ENCODE measurements at regions not wholly inside any gene's neighbourhood (a gene's known extent, or its start where the extent isn't known, plus 50 kb on each side); places are given as distances from the start of the nearest gene placed in this dataset.

GRCh38 chr10:130580975-130581374 is 444.8 kb downstream of the GLRX3 start:
- ChIA-PET POLR2A (ENCODE audit: unreplicated experiment) (no interaction called here), CTCF (no interaction called here)
- Histone ChIP-seq H3K36me3 (ENCODE audit: control insufficient read depth, insufficient read depth, low read length) (no peaks in the 10 kb centered on the region), H3K9ac (ENCODE audit: low read depth, low read length) (no peak overlapping the region), H3K27ac (ENCODE audit: insufficient read depth, low read length) (no peak overlapping the region), H2BK120ac (ENCODE audit: low read depth, low read length) (no peak overlapping the region), H3K9me1 (ENCODE audit: insufficient read depth, low read length) (no peaks in the 10 kb centered on the region), H2AFZ (replicated peaks; ENCODE audit: low read length, poor library complexity) (no peak overlapping the region), H3K14ac (replicated peaks; ENCODE audit: low read depth, low read length) (no peak overlapping the region), H3K4me1 (ENCODE audit: control insufficient read depth, insufficient read depth, low read length) (no peaks in the 10 kb centered on the region), H3K79me1 (ENCODE audit: low read depth in 1 of 2, low read length in 2 of 2) (no peaks in the 10 kb centered on the region), H3K23ac (ENCODE audit: low read depth, low read length) (no peak overlapping the region), H2AK9ac (replicated peaks; ENCODE audit: low read depth, low read length, poor library complexity) (no peak overlapping the region), H3K9me3 (ENCODE audit: control insufficient read depth, insufficient read depth, low read length) (peaks cover 26% of the 10 kb centered on the region), H4K8ac (ENCODE audit: low read depth in 2 of 2, low read length in 2 of 2) (no peak overlapping the region), H2BK20ac (ENCODE audit: low read depth, low read length) (no peak overlapping the region), H4K5ac (ENCODE audit: low read depth, low read length) (no peak overlapping the region), H3K4me2 (ENCODE audit: low read depth, low read length) (no peak overlapping the region), H4K20me1 (ENCODE audit: insufficient read depth, low read length) (no peaks in the 10 kb centered on the region), H2BK5ac (ENCODE audit: low read depth, low read length, poor library complexity, severe bottlenecking) (no peak overlapping the region), H2AK5ac (ENCODE audit: low read depth, low read length) (no peak overlapping the region), H2BK15ac (ENCODE audit: low read depth, low read length) (no peak overlapping the region), H4K91ac (ENCODE audit: insufficient read depth, low read depth, low read length) (no peak overlapping the region), H3K27me3 (ENCODE audit: control insufficient read depth, insufficient read depth, low read length) (no peaks in the 10 kb centered on the region), H3K4me3 (ENCODE audit: insufficient read depth, low read depth, low read length) (no peak overlapping the region), H3K18ac (ENCODE audit: low read depth, low read length) (no peak overlapping the region), H3K4ac (ENCODE audit: low read depth, low read length) (no peak overlapping the region), H3K56ac (ENCODE audit: extremely low read depth, insufficient read depth, low read length) (no peak overlapping the region)
- WGBS, 2 experiments (ENCODE audit: extremely low coverage in 2 of 2, insufficient read length in 1 of 2): 17% methylated on average over 2 of the region's 5 CpGs; no CpG with 5 or more reads in 1 of the 2 experiments
- no peak for ATAC-seq (ENCODE audit: low read depth)
- TF ChIP-seq MAFK (IDR thresholded peaks at IDR 0.05; ENCODE audit: low read depth, low read length) (no peak), ELK1 (IDR thresholded peaks at IDR 0.05; ENCODE audit: borderline replicate concordance, low read depth, low read length) (no peak), RAD21 (IDR thresholded peaks at IDR 0.05; ENCODE audit: low read length) (no peak), CEBPB (IDR thresholded peaks at IDR 0.05; ENCODE audit: low read depth, low read length) (no peak), POLR2A (IDR thresholded peaks at IDR 0.05; ENCODE audit: low read depth, low read length) (no peak), CHD1 (IDR thresholded peaks at IDR 0.05; ENCODE audit: low read depth, low read length) (no peak), MAZ (IDR thresholded peaks at IDR 0.05; ENCODE audit: borderline replicate concordance, low read depth, low read length) (no peak), CTCF (conservative IDR thresholded peaks at IDR 0.05; ENCODE audit: low read depth, low read length) (no peak), SMC3 (IDR thresholded peaks at IDR 0.05; ENCODE audit: low read depth, low read length) (no peak), BHLHE40 (IDR thresholded peaks at IDR 0.05; ENCODE audit: low read depth, low read length) (no peak), NFE2L2 (IDR thresholded peaks at IDR 0.05; ENCODE audit: low read depth, low read length) (no peak), FOS (IDR thresholded peaks at IDR 0.05; ENCODE audit: low read depth, low read length) (no peak), USF2 (IDR thresholded peaks at IDR 0.05; ENCODE audit: low read depth, low read length) (no peak)
- DNase-seq: no peak
- in situ Hi-C loops (cut with MboI; ENCODE audit: low sequenced_read_pairs) (no loop called here), intact Hi-C loops (cut with micrococcal nuclease) (no loop called here), dilution Hi-C loops (cut with HindIII; ENCODE audit: low sequenced_read_pairs, unreplicated experiment) (no loop called here)
- BruUV-seq (replicated peaks): no TSS peak
